ENCODE measurements at regions not wholly inside any gene's neighbourhood (a gene's known extent, or its start where the extent isn't known, plus 50 kb on each side); places are given as distances from the start of the nearest gene placed in this dataset.
"Not testable (repeated sequence)": the region's sequence is repeated elsewhere in the genome, so short reads cannot be mapped to it uniquely, and the experiment has no call there.

DNA sequence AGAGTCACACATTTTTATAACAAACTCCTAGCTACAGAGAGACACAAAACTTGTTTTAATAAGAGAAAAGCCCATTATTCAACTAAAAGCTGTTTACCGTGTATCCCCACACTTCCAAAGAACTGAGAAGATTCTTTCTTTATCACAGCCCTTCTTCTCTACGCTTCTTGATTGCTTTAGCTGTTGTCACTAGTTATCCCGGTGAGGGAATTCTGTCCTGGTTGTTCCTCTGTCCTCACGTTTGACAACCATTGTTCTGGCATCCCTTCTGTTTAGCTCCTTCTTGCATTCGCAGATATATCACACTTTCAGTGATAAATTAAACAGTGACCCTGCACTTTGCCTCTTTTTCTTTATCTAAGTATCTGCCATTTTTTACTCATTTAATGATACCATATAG lies 1035.1 kb upstream of the PCDH20 start:
- Histone ChIP-seq H3K4me2 (no peak overlapping the region), H4K20me1 (no peaks in the 10 kb centered on the region), H3K27ac (no peak overlapping the region), H3K36me3 (no peaks in the 10 kb centered on the region), H3K4me3 (no peak overlapping the region), H3K4me1 (no peaks in the 10 kb centered on the region), H3K9me3 (peaks cover 21% of the 10 kb centered on the region), H3K27me3 (no peaks in the 10 kb centered on the region), H3K9ac (no peak overlapping the region)
- TF ChIP-seq Cebpa-rat (IDR thresholded peaks at IDR 0.05) = no peak

DNA sequence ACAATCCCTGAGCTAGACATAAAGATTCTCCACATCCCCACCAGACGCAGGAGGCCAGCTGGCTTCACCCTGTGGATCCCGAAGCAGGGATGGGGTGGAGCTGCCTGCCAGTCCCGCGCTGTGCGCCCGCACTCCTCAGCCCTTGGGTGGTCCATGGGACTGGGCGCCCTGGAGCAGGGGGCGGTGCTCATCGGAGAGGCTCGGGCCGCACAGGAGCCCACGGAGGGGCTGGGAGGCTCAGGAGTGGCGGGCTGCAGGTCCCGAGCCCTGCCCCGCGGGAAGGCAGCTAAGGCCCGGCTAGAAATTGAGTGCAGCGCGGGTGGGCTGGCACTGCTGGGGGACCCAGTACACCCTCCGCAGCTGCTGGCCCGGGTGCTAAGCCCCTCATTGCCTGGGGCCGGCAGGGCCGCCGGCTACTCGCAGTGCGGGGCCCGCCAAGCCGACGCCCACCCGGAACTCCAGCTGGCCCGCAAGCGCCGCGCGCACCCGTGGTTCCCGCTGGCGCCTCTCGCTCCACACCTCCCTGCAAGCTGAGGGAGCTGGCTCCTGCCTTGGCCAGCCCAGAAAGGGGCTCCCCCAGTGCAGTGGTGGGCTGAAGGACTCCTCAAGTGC lies 1032.2 kb upstream of the PCDH20 start:
- H4K20me1 ChIP-seq, H3K9ac ChIP-seq, H3K36me3 ChIP-seq, H3K27me3 ChIP-seq, H3K4me1 ChIP-seq, H3K4me2 ChIP-seq, H3K27ac ChIP-seq, H3K4me3 ChIP-seq: not testable (repeated sequence)
- peaks cover 21% of the 10 kb centered on the region for H3K9me3 ChIP-seq

DNA sequence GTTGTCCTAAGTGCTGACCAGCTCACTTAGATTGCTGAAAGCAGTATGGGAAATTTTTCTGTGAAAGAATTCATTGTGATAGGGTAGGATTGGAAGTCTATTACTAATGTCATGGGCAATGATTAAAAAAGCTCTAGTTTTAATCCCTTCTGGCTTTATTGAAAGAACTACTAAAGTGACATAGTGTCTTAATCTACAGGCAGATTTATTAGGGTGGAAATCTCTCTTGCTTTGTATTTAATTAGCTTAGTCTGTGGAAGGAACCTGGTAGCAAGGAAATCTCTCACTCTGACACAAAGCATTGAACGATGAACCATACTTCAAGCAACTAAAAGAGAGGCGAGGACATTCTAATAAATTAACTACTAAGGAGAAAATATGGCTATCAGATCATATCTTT lies 1029.2 kb upstream of the PCDH20 start:
- H3K27me3 ChIP-seq = no peaks in the 10 kb centered on the region

DNA sequence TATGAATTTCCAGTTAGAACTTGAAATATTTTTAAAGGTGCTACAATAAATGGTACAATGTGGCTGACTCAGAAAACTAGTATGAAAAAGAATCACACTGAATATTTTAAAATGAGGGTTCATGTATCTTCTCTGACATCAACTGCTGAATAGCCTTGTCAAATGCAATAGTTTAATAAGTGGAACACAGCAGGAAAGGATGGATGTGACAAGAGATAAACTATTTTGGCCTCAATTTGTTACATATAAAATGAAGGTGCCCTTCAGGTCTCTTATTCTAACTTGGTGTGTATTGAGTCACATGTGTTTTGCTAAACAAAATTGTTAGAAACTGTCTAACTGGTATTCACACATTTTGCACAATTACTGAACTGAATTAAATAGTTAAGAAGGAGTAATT lies 1018.4 kb upstream of the PCDH20 start:
- H3K36me3 ChIP-seq = no peaks in the 10 kb centered on the region
- H4K20me1 ChIP-seq = no peaks in the 10 kb centered on the region
- no peak overlapping the region for H3K9ac ChIP-seq
- no peaks in the 10 kb centered on the region for H3K9me3 ChIP-seq
- no peaks in the 10 kb centered on the region for H3K4me1 ChIP-seq
- H3K4me2 ChIP-seq = no peak overlapping the region
- no peak overlapping the region for H3K27ac ChIP-seq
- no peaks in the 10 kb centered on the region for H3K27me3 ChIP-seq
- no peak overlapping the region for H3K4me3 ChIP-seq
- no peak for TF ChIP-seq Cebpa-rat (IDR thresholded peaks at IDR 0.05)

More for the DNA sequence above, 1029.2 kb upstream of the PCDH20 start:
- TF ChIP-seq Cebpa-rat (IDR thresholded peaks at IDR 0.05) = no peak
- H3K27ac ChIP-seq = no peak overlapping the region
- H3K9me3 ChIP-seq = peaks cover 21% of the 10 kb centered on the region
- H3K4me3 ChIP-seq = no peak overlapping the region
- H3K9ac ChIP-seq = no peak overlapping the region
- no peak overlapping the region for H3K4me2 ChIP-seq
- no peaks in the 10 kb centered on the region for H4K20me1 ChIP-seq
- H3K4me1 ChIP-seq = no peaks in the 10 kb centered on the region
- no peaks in the 10 kb centered on the region for H3K36me3 ChIP-seq

DNA sequence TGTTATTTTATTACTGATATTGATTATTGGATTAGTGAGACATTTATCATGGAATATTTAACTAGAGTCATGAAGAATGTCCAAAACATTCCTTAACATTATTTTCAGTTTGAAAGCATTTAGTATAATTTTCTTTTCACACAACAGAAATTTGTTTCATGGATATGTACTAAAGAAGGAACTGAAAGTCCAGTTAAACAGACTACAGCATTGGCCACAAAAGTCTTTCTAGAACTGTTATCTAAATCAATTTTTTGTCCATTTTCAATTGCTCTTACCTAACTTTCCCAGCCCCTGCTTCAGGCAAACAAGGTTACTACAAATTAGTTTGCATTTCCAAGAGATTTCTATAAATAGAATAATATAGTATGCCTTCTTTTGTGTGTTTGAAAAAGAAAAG lies 1018.0 kb upstream of the PCDH20 start:
- no peak overlapping the region for H3K27ac ChIP-seq
- H3K9me3 ChIP-seq = no peaks in the 10 kb centered on the region
- no peak overlapping the region for H3K9ac ChIP-seq
- no peaks in the 10 kb centered on the region for H3K36me3 ChIP-seq
- H3K4me2 ChIP-seq = no peak overlapping the region
- H3K4me1 ChIP-seq = no peaks in the 10 kb centered on the region
- no peak for TF ChIP-seq Cebpa-rat (IDR thresholded peaks at IDR 0.05)
- no peaks in the 10 kb centered on the region for H4K20me1 ChIP-seq
- no peaks in the 10 kb centered on the region for H3K27me3 ChIP-seq
- no peak overlapping the region for H3K4me3 ChIP-seq

DNA sequence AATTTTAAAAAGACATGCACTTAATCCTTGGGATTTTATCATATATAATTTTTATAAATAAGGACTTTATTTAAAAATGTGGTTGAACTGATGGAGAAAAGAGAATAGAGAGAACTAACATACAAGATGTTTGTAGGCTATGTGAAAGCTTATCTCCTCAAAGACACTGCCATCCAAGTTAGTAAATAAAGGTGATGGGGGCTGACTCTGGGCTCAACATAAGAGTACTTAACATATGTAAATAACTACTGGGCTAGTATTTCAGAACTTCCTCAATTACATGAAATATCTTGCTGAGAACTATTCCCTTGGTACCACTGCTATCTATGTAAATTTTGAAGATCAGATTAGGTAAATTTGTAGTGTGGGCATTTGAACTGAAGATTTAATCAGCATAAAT lies 1017.3 kb upstream of the PCDH20 start:
- no peak for TF ChIP-seq Cebpa-rat (IDR thresholded peaks at IDR 0.05)
- Histone ChIP-seq H3K27ac (no peak overlapping the region), H3K36me3 (no peaks in the 10 kb centered on the region), H3K4me2 (no peak overlapping the region), H3K9me3 (no peaks in the 10 kb centered on the region), H3K4me3 (no peak overlapping the region), H3K9ac (no peak overlapping the region), H4K20me1 (no peaks in the 10 kb centered on the region), H3K27me3 (no peaks in the 10 kb centered on the region), H3K4me1 (no peaks in the 10 kb centered on the region)

DNA sequence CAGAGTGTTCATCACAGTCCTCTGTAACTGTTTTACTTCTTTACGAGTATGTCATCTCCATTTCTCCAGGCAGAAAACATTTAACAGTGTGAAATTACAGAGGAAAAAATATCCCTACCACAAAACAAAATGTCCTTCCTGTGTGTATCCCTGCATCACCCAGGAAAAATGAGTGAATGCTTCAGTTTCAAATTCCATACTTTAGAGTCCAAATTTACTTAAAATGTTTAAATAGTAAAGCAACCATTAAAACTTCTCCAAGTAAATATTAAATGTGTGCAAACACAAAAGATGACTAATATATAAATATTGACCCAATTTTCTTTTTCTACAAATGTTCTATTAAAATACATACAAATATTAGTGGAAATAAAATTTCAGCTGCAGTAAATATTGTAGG lies 1016.6 kb upstream of the PCDH20 start:
- no peak for TF ChIP-seq Cebpa-rat (IDR thresholded peaks at IDR 0.05)
- no peaks in the 10 kb centered on the region for H3K36me3 ChIP-seq
- H3K4me1 ChIP-seq = no peaks in the 10 kb centered on the region
- H3K4me2 ChIP-seq = no peak overlapping the region
- no peaks in the 10 kb centered on the region for H3K27me3 ChIP-seq
- no peak overlapping the region for H3K27ac ChIP-seq
- H3K4me3 ChIP-seq = no peak overlapping the region
- H4K20me1 ChIP-seq = no peaks in the 10 kb centered on the region
- no peaks in the 10 kb centered on the region for H3K9me3 ChIP-seq
- no peak overlapping the region for H3K9ac ChIP-seq

DNA sequence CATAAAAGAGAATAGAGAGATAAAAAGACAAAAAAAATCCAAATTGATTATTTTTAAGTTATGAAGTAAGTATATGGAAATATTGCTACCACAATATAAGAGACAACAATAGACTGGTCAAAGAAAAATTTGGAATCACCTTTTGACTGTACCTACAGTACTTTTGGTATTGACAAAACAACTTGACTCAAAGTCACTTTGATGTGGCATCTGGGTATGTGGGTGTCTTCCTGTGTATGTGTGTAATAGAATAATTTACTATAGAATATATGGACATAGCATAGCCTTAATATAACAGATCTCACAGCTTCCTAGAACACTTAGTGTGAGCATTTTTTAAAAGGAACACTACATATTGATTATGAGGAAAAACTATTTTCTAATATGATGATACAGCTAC lies 1016.2 kb upstream of the PCDH20 start:
- no peaks in the 10 kb centered on the region for H3K27me3 ChIP-seq

DNA sequence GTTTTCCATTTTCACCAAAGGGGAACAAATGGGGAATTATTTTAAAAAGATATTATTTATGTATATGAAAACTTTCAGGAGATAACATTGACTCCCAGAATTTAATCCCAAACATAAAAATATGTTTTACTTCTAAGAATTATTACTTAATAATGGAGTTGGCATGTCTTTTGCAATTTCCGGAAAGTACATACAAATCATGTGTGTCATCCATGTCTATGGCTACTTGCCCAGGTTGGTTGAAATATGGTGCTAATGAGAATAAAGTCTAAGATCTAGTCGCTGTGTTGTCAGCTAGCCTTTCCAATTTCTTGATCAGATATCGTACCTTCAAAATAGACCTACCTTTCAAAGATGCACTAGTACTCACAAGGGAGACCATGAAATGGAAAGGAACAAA lies 1003.2 kb upstream of the PCDH20 start:
- H3K27me3 ChIP-seq = no peaks in the 10 kb centered on the region
- no peak overlapping the region for H3K27ac ChIP-seq
- H4K20me1 ChIP-seq = no peaks in the 10 kb centered on the region
- TF ChIP-seq Cebpa-rat (IDR thresholded peaks at IDR 0.05) = no peak
- H3K4me3 ChIP-seq = no peak overlapping the region
- no peak overlapping the region for H3K4me2 ChIP-seq
- no peak overlapping the region for H3K9ac ChIP-seq
- no peaks in the 10 kb centered on the region for H3K36me3 ChIP-seq
- H3K9me3 ChIP-seq = no peaks in the 10 kb centered on the region
- no peaks in the 10 kb centered on the region for H3K4me1 ChIP-seq

More for the DNA sequence above, 1016.2 kb upstream of the PCDH20 start:
- no peak overlapping the region for H3K27ac ChIP-seq
- no peaks in the 10 kb centered on the region for H3K36me3 ChIP-seq
- no peak for TF ChIP-seq Cebpa-rat (IDR thresholded peaks at IDR 0.05)
- H3K9me3 ChIP-seq = no peaks in the 10 kb centered on the region
- H3K4me3 ChIP-seq = no peak overlapping the region
- H3K4me2 ChIP-seq = no peak overlapping the region
- H4K20me1 ChIP-seq = no peaks in the 10 kb centered on the region
- no peak overlapping the region for H3K9ac ChIP-seq
- H3K4me1 ChIP-seq = no peaks in the 10 kb centered on the region

DNA sequence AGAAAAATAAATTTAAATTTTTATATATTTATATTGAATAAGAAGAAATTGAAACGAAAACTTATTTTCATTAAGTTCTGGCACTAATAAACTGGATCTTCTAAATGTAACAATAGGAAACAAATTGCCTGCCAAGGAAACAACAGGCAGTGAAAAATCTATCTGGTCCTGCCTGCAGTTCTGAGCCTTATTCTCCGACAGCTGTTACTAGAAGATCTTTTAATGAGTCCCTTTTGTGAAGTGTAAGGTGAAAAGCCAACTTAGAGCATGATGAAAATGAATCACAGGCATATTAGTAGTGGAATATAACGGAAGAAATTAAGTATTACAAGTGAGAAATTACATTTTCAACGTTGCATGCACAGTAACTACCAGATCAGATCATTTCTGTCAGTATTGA lies 1002.7 kb upstream of the PCDH20 start:
- Histone ChIP-seq H3K9me3 (no peaks in the 10 kb centered on the region), H3K27ac (no peak overlapping the region), H3K4me3 (no peak overlapping the region), H3K4me2 (no peak overlapping the region), H3K27me3 (no peaks in the 10 kb centered on the region), H3K9ac (no peak overlapping the region), H4K20me1 (no peaks in the 10 kb centered on the region), H3K36me3 (no peaks in the 10 kb centered on the region), H3K4me1 (no peaks in the 10 kb centered on the region)
- TF ChIP-seq Cebpa-rat (IDR thresholded peaks at IDR 0.05) = no peak

DNA sequence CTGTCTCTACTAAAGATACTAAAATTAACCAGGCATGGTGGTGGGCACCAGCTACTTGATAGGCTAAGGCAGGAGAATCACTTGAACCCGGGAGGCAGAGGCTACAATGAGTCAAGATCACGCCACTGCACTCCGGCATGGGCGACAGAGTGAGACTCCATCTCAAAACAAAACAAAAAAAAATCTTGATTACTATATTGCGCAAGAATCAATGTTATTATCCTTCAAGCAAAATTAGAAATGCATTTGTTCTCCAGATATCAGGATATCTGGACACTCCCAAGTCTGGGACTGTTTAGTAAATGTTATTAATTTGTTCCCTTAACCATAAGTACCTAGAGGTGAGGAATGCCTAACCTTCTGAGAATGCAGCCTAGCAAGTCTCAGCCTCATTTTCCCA lies 992.2 kb upstream of the PCDH20 start:
- no peak overlapping the region for H3K4me3 ChIP-seq
- H3K9ac ChIP-seq = no peak overlapping the region
- H4K20me1 ChIP-seq = no peaks in the 10 kb centered on the region
- H3K27ac ChIP-seq = no peak overlapping the region
- H3K9me3 ChIP-seq = no peaks in the 10 kb centered on the region
- no peaks in the 10 kb centered on the region for H3K36me3 ChIP-seq
- peak; percentile 92 for TF ChIP-seq Cebpa-rat (IDR thresholded peaks at IDR 0.05)
- no peaks in the 10 kb centered on the region for H3K27me3 ChIP-seq
- H3K4me2 ChIP-seq = no peak overlapping the region
- no peaks in the 10 kb centered on the region for H3K4me1 ChIP-seq

All from BLaER1 (cell line).